Fibroblast of pulmonary artery (primary cell): ENCODE measurements at regions not wholly inside any gene's neighbourhood (a gene's known extent, or its start where the extent isn't known, plus 50 kb on each side); places are given as distances from the start of the nearest gene placed in this dataset.

ENCODE experiments used
- DNase-seq: peaks from one replicate; pipeline ENCODE4 v3.0.0-alpha.2; 2010; ENCODE audit warnings: low read depth
- H3K4me3 ChIP-seq: replicated peaks from 2 replicates; pipeline ENCODE4 v1.5.1; 2011; ENCODE audit warnings: low read depth, mild to moderate bottlenecking, control low read depth, low read length, moderate library complexity
- CTCF ChIP-seq: IDR thresholded peaks from 2 replicates; pipeline ENCODE4 v1.5.1; 2011; ENCODE audit warnings: mild to moderate bottlenecking, control low read depth, low read length, inconsistent platforms; ENCODE audit errors: missing control alignments

GRCh38 chr6:140567466-140567865, 1193.0 kb upstream of the CITED2 start:
- H3K4me3 ChIP-seq, result no peak overlapping the region
- no peak for TF ChIP-seq CTCF
- peak; percentile 40 for DNase-seq

GRCh38 chr6:140566781-140567277, 1192.4 kb upstream of the CITED2 start:
- no peak overlapping the region for H3K4me3 ChIP-seq
- DNase-seq, result peak; percentile 68
- TF ChIP-seq CTCF, result no peak

DNA sequence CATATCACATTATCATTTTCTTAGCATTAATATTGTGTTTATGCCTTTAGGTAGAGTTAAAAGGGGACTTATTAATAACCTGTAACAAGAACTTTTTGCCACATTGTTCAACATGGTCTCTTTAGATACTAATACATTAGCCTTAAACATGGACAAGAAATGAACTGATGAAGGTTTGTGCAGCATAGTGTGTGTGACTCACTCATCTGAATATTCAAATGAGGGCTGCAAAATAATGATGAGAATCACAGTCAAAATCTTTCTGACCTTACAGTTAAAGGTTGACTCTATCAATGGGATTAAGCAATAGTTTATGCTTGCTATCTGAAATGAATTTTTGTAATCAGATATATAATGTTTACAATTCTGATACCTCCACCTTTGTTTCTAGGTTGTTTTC, 1189.3 kb upstream of the CITED2 start:
- no peak for TF ChIP-seq CTCF
- no peak for DNase-seq
- no peak overlapping the region for H3K4me3 ChIP-seq

GRCh38 chr6:140561701-140562100, 1187.3 kb upstream of the CITED2 start:
- no peak for TF ChIP-seq CTCF
- no peak overlapping the region for H3K4me3 ChIP-seq
- no peak for DNase-seq

GRCh38 chr6:140560671-140561070, 1186.2 kb upstream of the CITED2 start:
- no peak for TF ChIP-seq CTCF
- H3K4me3 ChIP-seq, result no peak overlapping the region
- no peak for DNase-seq

GRCh38 chr6:140559458-140559857, 1185.0 kb upstream of the CITED2 start:
- TF ChIP-seq CTCF, result no peak
- no peak for DNase-seq
- H3K4me3 ChIP-seq, result no peak overlapping the region

- no peak for TF ChIP-seq CTCF
- no peak for DNase-seq
- no peak overlapping the region for H3K4me3 ChIP-seq
These were observed 1180.0 kb upstream of the CITED2 start for GRCh38 chr6:140554421-140554820.
